ENCODE measurements at regions not wholly inside any gene's neighbourhood (a gene's known extent, or its start where the extent isn't known, plus 50 kb on each side); places are given as distances from the start of the nearest gene placed in this dataset.

DNA sequence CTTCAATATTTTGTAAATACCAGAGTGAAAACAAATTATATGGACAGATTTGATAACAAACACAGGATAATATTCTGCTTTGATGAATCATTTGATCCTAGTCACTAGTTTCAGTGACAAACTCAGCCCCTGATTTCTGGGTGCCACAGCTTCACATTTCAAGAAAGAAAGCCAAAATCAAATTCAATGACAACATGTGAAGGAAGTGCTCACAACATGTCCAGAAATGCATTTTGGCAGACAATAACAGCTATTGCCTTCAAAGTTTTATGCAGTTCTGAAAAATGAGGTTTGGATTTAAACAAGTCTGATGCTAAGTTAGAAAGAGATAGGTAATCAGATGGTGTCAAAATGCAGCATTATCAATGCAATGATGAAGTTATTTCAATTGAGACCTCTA lies 106.9 kb upstream of the PIEZO2 start:
- in situ Hi-C loops (cut with MboI; ENCODE audit: low pct_unique_long_range_greater_than_20kb, low sequenced_read_pairs), result no loop called here
- DNase-seq, result no peak

DNA sequence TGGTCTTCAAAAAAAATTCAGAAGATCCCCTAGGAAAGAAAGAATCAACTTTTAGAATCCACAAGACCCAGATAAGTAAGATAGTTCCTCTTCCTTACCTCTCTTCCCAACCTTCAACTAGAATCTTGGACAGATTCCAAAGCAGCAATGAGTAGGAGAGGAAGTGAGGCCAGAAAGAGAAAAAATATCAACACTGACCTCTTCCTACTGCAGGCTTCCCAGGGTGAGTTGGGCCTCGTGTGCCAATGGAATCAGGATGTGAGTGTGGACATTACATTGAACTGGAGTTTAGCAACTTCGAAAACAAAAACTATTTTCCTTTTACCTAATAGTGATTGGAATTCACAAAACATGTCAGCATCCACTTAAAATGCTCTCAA lies 102.5 kb upstream of the PIEZO2 start:
- in situ Hi-C loops (cut with MboI; ENCODE audit: low pct_unique_long_range_greater_than_20kb, low sequenced_read_pairs), result no loop called here
- DNase-seq, result peak; percentile 21

DNA sequence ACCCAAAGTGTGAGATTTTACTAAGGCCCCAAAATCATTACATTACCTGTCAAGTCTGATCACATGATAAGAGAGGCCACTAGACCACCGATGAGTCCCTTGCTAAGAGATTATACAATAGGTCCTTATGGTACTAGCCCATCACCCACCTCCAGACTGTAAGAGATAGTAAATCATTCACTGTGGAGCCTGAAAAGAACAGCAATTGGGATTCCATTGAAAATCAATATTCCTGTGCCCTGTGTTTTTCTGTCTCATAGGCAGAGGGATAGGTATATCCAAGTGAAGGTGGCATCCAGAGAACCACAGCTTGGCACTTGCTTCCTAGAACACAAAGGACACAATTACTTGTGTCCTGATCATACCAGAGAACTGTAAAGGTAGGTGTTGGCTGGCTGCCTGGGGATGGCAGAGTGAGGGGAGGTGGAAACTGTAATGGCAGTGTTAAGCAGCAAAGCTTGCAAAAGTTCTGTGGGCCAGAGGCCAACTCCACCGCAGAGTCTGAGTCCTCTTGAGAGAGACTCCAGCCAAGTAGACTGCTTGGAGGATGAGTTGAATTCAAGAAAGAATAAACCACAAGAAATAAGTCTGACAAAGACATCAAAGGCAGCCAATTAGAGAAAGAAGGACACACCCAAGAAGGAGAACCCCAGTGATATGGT lies 102.0 kb upstream of the PIEZO2 start:
- in situ Hi-C loops (cut with MboI; ENCODE audit: low pct_unique_long_range_greater_than_20kb, low sequenced_read_pairs), result no loop called here
- DNase-seq, result no peak

DNA sequence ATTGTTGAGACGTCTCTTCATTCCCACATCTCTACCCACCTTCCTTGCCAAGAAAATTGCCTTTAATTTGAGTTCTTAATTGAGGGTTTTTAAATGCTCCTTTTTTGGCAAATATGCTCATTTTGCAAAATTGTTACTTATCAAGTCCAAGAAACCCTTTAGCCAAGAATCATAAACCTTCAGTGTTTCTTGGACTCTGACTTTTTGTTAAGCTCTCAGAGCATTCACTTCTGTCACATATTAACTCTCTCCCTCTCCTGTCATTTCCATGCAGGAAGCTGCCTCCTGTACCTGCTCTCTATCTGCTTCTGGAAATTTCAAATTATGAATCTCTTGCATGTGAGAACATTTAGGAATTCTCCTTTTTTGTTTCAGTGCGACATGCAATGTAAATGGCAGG lies 100.0 kb upstream of the PIEZO2 start:
- DNase-seq, result no peak
- in situ Hi-C loops (cut with MboI; ENCODE audit: low pct_unique_long_range_greater_than_20kb, low sequenced_read_pairs), result no loop called here

DNA sequence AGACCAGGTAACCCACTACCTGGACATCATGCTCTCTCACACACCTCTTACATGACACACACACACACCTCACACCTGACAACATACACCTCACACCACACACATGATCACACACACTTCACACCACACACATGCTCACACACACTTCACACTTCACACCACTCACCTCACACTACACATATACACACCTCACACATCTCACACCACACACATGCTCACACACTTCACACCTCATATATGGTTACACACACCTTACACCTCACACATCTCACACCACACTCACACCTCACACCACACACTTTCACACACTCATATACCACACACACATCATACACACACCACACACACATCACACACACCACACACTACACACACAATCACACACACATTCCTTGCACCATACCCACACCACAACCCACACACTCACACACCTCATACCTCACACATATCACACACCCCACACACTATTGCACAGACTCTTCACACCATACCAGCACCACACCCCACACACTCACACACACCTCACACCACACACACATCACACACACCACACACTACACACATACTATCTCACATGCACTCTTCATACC lies 98.1 kb upstream of the PIEZO2 start:
- in situ Hi-C loops (cut with MboI; ENCODE audit: low pct_unique_long_range_greater_than_20kb, low sequenced_read_pairs), result no loop called here
- DNase-seq, result no peak

DNA sequence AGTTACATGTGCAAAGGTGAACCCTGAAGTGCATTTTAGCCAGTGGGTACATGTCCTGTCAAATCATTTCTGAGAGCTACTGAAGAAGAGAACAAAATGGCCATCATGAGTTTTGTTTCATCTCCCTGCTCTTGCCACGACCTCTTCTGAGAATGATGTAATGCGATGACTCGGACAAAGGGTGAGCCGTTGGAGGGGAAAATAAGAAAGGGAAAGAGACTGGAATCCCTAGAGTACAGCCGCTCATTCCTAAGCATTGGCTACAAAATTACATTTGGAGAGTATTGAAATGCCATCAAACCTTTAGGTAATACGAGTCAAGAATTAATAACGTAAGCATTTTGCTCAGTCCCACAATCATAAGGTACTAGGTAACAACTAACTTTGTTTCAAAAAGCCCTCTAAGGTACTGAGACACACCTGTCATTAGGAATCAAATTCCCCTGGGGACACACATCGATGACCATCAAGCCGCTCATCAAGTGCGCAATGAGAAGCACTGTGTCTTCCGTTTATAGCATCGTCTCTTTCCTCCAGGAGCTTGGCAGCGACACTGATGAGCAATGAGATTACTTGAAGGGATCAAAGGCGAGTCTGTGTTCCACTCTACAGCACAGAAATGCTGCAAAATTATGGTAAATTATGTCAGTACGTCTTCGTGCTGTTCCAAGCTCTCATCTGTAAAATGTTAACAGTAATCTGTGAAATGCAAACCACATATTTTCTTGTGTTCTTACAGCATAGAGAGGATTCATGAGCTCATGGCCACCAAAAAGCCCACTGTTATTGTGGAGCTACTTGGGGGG lies 97.3 kb upstream of the PIEZO2 start:
- DNase-seq, result no peak
- in situ Hi-C loops (cut with MboI; ENCODE audit: low pct_unique_long_range_greater_than_20kb, low sequenced_read_pairs), result no loop called here

DNA sequence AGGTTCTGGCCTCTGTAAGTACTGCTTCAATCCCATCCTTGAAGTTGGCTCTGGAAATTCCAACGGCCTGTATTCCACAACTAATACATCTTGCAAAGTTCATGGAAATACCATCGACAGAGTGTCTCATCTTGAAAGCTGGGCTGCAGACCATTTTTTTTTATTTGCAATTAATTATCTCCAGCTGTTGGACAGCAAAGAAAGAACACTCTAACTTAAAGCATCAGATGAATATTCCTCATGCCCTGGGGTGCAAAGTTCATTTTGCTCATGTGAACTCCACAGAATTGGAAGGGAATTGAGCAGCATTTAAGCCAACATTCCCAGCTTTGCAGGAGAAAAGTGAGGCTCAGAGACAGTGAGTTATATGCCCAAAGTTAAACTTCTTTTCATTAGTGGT lies 96.5 kb upstream of the PIEZO2 start:
- in situ Hi-C loops (cut with MboI; ENCODE audit: low pct_unique_long_range_greater_than_20kb, low sequenced_read_pairs), result no loop called here
- DNase-seq, result no peak

DNA sequence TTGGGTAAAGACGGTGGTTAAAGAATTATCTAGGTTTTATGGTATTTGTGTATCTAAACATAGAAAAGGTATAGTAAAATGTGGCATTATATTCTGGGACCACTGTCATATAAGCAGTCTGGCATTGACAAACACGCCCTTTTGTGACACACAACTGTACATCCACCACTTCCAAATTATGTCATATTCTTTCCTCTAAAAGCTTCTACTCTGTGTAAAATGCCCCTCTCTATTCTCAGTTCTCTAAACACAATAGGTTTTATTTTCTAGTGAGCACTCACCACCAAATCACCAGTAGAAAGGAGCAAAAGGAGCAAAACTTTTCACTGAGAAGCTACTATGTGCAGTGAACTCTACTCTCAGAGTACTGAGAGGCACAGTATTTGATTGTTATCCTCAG lies 88.1 kb upstream of the PIEZO2 start:
- in situ Hi-C loops (cut with MboI; ENCODE audit: low pct_unique_long_range_greater_than_20kb, low sequenced_read_pairs), result no loop called here
- DNase-seq, result no peak

DNA sequence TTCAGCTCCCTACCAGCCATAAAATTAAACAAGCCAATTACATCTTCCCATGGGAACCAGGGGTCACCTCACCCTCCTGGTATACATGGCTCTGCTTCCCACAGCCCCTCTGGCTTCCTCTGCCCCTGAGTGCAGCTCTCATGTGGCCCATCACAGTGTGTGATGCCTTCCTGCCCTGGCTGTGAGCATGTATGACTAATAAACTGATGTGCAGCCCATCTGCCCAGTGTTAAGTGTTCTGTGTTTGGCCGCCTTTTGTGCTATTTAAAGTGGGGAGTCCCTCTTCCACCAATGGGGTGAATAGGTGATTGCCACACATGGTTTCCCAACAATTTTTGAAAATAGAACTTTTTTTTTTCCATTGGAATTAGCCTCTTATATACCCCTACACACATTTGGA lies 87.7 kb upstream of the PIEZO2 start:
- in situ Hi-C loops (cut with MboI; ENCODE audit: low pct_unique_long_range_greater_than_20kb, low sequenced_read_pairs), result no loop called here
- no peak for DNase-seq

DNA sequence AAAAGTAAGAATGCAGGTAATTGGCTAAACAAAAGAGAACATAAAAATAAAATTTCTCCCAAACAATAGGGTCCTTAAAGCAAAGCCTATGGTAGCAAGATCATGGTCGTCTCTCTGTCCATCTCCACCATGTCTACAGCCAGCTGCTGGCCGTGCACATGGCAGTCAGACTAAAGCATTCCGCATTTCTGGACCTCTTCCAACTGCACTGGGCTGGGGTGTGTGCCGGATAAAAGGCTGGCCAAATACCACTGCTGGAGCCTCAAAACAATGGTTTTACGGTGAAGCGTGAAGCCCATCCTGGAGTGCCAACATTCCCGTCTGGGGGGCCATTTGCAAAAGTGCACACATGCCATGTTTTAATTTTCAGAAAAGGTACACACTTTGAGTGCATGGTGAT lies 74.8 kb upstream of the PIEZO2 start:
- in situ Hi-C loops (cut with MboI; ENCODE audit: low pct_unique_long_range_greater_than_20kb, low sequenced_read_pairs), result no loop called here
- DNase-seq, result no peak

DNA sequence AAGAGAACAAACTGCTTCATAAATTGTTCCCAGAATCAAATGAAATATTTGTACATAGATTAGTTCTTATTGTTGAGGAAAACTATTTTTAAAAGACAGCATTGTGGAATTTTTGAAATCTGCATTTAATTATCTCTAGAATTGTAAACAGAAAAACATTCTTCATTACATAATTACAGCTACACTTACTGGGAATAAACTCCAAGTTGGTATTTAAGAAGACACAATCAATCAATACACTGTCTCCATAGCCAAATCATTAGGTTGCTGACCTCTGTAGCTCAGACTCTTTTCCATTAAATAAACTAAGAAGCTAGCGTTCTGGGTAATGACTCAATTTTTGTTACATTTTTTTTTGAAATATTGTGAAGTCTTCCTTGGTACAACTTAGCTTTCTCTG lies 70.2 kb upstream of the PIEZO2 start:
- in situ Hi-C loops (cut with MboI; ENCODE audit: low pct_unique_long_range_greater_than_20kb, low sequenced_read_pairs), result no loop called here
- DNase-seq, result no peak

DNA sequence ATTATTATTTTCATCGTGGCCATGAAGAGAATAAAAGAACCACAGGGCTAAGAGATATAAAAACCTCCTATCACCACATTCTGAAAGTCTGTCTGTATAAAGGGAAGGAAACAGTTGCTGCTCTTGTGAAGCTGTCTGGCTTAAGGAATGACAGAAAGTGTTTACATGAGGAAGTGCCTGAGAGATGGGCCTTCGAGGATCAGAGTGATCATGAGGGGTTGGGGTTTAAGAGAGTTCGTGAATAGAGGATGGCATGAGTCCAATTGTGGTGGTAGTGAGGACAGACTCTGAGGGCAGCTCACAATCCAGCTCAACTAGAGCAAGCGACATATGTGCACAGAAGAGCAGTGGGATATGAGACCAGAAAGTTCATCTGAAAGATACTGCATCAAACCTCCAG lies 65.8 kb upstream of the PIEZO2 start:
- in situ Hi-C loops (cut with MboI; ENCODE audit: low pct_unique_long_range_greater_than_20kb, low sequenced_read_pairs), result no loop called here
- DNase-seq, result no peak

DNA sequence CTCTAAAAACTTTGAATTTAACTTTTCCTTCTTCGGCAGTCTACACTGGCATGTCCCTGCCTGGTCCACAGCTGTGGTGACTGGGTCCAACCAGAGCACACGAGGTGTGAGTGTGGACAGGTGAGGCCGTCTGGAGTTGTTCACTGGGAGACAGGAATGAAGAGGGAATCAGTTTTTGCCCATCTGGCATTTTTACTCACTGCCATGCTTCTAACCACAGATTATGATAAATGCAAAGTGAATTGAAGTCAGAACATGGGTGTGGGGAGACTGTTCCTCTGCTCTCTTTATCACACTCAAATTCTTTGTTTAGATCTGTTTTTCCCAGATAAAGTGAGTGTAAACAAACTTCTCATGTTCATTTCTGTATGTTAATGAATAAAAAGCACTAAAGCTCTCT lies 54.7 kb upstream of the PIEZO2 start:
- in situ Hi-C loops (cut with MboI; ENCODE audit: low pct_unique_long_range_greater_than_20kb, low sequenced_read_pairs), result no loop called here
- no peak for DNase-seq

DNA sequence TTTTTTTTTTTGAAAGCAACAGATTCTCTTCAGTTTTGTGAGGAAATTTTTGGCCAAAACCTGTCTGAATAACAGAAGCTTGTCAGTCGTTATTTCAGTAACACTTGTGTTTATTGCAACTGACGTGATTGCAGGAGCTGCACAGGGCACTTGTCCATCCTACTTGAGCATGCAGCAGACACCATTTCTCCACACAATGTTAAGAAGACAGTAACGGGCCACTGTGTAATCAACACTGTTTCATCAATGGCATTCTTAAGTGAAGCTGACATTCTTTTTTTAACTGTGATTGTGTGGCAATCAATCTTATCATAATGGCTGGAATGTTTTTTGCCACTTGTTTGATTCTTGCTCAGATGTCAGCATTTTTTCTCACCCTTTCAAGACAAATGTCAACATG lies 50.1 kb upstream of the PIEZO2 start:
- no peak for DNase-seq
- in situ Hi-C loops (cut with MboI; ENCODE audit: low pct_unique_long_range_greater_than_20kb, low sequenced_read_pairs), result no loop called here
